ENCODE measurements at regions not wholly inside any gene's neighbourhood (a gene's known extent, or its start where the extent isn't known, plus 50 kb on each side); places are given as distances from the start of the nearest gene placed in this dataset.

DNA sequence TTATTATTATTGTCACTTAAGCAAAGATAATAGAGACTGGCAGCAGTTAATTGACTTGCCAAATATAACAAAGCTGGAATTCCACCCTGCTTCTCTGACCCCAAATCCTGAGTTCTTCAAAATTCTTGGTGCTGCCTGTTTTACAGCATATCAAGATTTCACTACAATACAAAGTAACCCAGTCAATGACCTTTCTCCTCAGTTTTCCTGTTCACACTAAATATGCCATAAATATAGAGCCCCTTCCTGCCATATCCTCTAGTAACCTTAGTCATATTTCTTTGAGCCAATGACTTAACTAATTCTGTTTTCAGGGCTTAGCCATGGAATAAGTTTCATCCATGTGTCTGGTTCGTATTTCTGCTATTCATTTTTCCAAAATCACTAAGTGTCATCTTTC is 315.3 kb upstream of the HS3ST1 start:
- DNase-seq = no peak

DNA sequence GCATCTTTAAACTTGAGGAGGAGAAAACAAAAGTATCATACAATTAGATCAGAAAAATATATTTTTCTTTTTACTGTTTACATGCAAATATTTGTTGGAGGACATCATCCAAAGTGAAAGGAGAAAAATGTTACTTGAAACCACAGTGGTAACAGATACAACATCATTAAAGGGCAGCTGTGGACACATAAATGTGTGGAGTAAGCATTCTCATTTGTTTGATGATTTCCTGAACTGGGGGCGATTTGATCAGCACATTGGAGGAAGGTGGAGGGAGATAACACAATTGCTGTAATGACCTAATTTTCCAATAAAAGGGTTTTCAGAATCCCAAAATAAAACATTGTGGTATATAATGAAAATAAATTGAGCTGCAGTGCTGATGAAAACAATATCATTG is 314.5 kb upstream of the HS3ST1 start:
- DNase-seq = no peak

DNA sequence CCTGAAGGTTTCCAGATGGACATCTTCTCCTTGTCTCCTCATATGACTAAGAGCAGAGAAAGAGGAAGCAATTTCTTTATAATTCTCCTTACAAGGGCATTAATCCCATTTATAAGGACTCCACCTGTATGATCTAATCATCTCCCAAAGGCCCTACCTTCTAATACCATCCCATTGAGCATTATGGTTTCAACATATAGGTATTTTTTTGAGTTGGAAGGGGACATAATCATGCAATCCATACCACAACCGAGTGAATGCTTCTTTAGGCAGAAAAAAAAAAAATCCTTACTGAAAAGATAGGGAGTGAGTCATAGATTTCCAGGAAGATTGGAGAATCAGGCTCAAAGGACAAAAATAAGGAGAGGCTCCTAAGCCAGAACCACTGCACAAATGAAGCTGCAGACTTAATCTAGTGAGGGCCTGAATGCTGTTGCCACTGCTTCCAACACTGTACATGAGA is 312.5 kb upstream of the HS3ST1 start:
- DNase-seq = no peak

DNA sequence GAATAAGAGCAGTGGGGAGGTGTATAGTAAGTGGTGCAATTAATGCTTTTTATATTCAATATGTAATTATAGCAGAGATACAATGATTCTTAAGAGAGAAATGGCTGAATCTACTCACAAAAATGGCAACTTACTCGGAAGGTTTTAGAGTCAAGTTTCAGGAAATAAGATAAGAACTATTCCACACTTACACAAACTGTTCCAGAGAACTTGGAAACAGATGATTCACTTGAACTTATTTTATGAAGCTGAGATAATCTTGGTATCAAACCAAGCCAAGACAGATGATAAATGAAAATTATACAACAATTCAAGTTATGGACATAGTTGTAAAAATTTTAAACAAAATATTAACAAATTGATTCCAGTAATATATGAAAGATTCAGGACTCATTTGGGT is 311.3 kb upstream of the HS3ST1 start:
- no peak for DNase-seq

DNA sequence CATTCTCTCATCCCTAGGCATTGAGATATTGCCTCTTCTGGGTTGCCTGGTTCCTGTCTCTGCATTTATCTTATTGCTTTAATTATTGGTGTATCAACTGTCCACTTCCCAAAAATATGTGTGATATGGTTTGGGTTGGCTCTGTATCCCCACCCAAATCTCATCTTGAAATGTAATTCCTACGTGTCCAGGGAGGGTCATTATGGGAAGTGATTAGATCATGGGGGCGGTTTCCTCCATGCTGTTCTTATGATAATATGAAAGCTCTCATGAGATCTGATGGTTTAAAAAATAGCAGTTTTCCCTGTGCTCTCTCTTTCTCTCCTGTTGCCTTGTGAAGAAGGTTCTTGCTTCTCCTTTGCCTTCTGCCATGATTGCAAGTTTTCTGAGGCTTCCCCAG is 308.3 kb upstream of the HS3ST1 start:
- no peak for DNase-seq

DNA sequence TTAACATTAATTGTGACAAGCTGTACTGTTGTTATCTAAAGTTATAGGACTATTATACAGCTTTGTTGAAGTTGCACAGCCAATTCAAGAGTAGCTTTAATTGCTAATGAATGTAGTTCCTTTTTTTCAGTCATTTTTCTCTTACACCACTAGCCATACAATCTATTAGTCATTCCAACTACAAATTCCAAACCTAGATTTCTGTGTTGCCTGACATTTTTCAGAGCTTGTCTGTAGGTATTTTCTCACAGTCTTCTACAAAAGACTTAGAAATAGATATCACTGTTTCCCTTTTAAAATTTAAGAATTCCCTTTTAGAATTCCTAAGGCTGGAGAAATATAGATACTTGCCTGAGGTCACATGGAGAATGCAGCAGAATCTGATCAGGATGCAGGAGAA is 307.0 kb upstream of the HS3ST1 start:
- no peak for DNase-seq

DNA sequence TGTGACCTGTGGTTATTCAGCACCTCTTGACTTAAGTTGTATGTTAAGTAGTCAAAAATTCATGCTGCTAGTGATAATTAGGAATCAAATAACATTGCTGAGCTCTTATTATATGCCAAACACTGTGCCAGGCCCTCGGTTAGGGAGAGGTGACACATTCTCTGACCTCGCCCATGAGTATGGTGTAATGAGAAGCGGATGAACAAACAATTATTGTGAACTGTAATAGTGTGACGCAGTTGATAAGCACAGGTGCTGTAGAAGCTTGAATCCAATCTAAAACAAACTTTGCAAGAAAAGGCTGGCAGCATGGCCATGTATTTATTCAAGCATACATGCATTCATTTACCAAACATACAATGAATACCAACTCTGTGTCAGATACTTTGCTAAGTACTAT is 303.5 kb upstream of the HS3ST1 start:
- no peak for DNase-seq

DNA sequence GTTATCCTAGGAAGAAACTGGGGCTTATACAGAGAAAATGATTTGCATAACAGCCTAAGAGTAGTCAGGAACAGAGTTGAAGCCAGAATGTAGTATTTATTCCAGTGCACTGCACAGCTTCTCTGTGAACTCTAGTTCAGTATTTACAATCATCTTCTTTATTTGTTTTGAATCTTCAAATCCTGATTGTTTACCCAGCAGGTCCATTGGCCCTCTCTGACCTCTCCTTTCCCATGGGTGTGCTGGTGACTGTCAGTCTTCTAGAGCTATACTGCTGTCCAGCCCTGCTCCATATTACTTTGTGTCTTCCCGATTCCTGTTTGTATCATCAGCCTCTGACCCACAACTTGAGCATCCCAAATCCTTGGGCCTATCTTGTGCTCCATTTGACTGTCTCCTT is 301.9 kb upstream of the HS3ST1 start:
- no peak for DNase-seq

DNA sequence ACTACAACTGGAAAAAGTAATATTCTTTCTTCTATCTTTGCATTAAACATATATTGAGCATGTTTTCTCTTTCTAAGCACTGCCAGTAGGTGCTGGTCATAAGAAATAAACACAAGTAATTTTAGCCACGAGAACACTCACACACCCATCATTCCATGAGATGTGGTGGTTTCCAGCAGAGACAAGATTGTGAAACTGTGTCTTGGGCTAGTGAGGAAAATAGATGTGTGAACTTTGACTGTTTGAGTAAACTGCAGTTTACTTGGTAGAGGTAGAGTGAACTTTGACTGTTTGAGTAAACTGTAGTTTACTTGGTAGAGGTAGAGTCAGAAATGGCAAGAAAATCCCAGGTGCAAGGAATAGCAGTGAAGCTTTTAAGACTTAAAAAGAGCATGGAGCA is 300.9 kb upstream of the HS3ST1 start:
- DNase-seq = no peak

DNA sequence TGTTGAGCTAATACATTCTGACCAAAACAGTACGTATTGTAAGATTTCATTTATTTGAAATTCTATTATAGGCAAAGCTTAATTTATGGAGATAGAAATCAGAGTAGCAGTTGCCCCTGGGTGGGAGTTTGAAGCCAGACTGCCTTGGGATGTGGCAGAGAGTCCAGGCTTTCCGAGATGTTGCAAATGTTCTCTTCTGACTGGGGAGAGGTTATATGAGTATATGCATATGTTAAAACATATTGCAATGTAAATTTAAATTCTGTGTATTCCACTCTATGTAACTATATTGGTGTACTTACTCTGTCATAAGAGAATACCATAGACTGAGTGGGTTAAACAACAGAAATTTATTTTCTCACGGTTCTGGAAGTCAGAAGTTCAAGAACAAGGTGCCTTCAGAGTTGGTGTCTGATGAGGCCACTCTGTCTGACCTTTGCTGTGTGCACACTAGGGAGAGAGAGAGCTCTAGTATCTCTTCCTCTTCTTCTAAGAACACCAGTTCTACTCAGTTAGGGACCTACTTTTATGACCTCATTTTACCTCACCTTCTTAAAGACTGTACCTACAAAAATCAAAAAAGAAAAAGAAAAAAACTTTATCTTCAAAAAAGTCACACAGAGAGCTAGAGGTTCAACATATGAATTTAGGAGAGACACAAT is 299.3 kb upstream of the HS3ST1 start:
- no peak for DNase-seq

DNA sequence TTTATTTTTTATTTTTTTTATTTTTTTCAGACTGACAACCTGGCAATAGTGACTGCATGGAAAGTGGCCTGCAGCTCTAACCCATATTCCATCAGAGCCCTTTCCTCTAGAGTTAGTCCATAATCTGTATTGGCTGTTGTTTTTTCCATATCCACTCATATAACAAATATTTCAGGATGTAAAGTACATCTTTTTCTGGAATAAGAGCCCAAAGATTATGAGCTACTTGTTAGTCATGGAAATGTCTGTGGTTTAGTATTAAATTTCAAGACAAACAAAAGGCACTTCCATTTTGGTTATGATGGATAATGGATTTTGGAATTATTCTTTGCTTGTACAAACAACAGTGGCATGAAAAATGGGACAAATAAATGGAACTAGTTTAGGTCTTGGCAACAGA is 296.0 kb upstream of the HS3ST1 start:
- no peak for DNase-seq

DNA sequence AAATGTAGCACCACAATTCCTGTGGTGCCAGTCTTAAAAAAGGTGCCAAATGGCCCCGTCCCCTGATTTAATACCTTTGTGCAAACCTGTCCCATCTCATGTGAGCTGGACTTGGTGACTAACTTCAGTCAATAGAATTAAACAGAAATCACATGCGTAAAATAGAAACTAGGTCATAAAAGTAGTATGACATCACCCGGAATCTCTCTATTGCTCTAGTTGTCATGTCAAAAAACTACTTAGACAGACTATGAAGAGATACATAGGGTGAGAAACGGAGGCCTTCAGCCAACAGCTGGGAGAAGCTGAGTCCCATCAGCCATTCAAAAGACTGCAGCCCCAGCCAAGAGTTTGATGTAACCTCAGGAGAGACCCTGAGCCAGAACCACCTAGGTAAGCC is 293.5 kb upstream of the HS3ST1 start:
- no peak for DNase-seq

DNA sequence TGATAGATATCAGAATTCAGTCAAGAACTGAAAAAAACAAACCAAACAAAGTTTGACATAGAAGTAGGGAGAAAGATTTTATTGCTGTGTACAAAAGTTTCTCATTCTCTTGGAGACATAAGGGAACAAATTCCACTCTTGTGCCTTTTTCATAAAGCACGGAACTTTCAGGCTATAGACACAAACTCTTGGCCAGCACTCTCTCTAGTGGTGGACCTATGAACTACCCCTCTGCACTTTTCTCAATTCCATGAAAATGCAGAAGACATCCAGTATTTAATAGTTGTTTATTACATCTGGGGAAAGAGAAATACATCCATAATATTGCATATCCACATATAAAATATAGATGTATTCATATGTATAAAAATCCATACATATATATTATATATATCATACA is 291.6 kb upstream of the HS3ST1 start:
- DNase-seq = peak; percentile 8

DNA sequence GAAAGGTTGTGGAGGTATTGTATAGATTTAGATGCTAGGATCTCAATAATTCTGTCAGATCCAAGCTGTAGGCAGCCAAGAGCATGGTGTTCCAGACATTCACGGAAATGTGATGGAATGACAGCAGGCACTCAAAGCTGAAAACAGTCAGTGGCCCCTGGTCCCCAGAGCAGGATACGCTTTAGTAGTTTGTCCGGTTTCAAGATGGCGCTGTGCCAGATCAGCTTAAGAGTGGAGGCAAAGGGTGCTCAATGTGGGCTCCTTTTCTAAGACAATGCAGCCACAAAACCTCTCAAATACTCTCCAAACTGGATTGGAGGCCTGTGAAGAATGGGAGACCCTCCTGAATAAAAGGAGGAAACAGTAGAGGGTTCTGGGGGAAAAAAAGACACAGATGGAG is 291.2 kb upstream of the HS3ST1 start:
- no peak for DNase-seq

DNA sequence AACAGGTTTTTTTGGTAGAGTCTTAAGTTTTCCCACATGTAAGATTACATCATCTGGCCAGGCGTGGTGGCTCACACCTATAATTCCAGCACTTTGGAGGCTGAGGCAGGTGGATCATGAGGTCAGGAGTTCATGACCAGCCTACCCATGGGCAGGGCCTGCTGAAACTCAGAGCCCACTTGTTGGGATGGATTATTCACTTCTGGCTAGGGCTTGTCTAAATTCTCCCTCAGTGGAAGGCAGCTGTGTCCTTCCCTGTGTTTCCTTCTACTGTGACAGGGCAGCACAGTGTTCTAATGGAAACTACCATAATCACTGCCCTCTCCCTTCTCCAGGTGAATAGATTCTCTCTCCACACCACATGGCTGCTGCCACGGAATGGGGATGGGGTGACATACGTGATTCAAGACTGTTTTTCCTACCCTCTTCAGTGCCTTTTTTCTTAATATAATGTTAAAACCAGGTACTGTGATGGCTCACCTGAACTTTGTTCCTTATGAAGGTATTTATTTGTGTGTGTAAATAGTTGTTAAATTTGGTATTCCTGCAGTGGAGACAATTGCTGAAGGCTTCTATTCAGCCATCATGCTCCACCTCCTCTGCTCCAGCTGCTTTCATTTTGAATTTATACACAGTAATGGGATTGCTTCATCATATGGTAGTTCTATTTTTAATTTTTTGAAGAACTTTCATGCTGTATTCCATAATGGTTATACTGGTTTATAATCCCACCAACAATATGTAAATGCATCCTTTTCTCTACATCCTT is 287.2 kb upstream of the HS3ST1 start:
- no peak for DNase-seq

DNA sequence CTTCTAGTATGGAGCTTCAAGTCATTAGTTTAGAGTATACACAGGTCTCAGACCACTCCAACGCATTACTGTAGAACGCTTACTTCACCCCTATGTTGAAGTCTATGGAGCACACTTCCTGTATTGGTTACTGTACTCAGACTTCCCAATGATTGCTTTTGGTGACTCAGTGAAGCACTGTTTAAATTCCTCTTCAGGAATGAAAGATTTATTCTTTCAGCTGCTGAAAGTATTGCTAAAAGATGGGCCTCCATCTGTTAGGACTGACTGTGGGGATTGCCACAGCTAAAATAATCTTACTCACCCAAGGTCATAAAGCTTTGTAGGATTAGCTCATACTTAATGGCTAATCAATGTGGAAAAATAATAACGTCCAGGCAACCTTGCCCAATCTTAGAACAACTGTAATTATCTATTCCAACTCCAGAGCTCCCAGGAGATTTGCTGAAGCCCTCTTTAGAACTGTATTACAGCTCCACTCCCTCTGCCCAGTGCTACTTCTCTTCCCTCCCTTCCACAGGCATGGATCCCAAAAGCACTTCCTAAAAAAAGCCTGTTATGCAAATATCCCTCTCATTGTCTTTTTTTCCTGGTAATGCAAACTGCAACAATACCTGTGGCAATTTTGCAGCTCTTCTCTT is 281.9 kb upstream of the HS3ST1 start:
- no peak for DNase-seq

DNA sequence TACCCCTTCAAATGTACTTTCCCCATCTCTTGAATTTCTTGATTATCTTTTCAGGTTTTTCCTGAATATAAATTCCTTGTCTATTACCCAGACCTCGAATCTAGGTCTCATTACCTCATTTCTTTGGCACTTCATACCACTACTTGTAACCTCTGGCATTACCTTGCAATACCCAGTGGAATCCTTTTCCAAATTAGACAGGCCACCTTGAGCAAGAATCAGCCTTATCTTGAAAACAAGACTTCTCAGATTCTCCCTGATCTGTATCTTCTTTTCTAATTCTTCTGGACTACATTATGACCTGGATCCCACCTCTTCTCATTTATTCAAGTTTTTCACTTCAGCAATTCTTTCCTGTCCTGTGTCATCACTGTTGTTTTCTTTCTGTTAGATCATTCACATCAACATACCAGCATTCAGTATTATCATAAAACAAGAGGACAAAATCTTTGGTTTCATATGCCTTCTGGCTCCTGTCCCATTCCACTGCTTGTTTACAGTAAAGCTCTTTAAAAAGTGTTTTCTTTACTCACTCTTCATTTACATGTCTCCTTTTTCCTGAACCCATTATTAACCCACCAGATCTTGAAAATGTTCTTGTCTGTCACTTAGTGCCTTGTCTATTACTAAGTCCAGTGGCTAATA is 275.6 kb upstream of the HS3ST1 start:
- DNase-seq = no peak

DNA sequence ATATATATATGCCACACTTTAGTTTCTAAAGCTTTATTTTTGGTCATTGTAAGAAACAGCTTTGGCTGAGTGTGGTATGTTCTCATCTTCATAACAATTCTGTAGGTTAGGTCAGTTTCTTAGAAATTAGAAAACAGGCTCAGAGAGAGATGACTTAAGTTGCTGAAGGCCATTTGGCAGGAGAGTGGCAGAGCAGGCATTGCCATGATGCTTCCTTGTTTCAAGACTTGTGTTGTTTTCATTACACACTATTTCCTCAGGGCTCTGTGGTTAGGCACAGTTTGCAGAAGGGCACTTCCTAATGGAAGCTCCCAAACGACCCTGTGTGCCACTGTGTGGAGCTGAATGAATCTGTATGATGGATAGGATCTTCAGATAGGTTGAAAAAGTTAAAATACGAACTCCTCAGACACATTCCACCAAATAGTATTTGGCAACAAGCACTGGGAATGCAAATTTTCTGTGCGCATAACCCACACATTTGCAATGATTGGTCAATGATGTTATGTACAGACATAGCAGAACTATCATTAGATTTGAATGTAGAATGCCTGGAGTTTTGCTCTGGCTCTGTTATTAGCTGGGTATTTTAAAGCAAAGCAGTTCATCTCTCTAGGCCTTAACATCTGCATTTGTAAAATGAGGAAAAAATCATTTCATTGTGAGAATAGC is 274.3 kb upstream of the HS3ST1 start:
- no peak for DNase-seq

DNA sequence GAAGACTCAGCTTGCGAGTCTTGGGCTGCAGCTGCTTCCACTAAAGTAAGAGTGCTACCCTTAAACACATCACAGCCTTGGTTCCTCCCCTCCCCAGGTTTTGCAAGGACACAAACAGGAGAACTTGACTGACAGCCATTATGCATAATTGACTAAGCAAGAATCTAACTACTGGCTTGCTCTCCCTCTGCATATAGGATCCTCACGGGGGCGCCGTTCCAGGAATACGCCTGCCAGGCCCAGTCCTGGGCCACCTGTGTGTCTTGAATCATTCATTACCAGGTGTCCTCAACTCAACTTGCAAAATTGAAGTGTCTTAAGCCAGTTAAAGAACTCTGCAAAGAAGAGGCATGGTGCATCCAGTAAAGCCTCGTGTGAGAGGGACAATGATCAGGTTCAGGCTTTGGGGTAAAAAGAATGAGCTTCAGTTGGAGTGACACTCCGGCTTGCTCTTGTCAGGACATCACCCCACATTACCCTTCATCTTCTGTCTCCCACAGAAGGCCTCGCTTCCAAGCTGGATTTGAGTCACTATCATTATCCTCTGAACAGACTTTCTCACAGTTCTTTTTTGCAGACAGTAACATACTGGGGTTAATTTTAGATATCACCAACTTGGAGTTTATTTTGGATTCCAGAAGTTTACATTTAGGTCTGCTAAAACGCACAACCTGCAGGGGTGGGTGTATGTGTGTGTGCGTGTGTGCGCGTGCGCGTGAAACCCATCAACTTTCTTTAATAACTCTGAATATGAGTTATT is 273.5 kb upstream of the HS3ST1 start:
- DNase-seq = no peak

DNA sequence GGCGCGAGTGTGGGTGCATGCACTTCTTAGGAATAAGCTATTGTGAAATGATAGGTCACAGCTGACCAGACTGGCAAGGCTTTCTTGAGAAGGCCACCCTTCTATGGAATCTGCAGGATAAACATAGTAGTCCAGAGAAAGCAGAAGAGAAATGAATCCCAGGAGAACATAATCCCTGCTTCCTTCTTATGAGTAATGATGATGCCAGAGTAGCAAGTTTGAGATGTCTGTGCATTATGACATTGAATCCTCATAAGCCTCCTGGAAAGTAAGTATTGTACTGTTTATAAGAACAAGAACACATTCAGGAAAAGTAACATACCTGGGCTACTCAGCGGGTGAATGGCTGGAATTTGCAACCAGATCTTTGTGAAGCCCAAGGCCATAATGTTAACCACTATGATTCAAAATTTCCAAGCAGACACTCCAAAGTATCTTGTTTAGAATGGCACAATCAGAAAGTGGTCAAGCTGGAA is 272.1 kb upstream of the HS3ST1 start:
- no peak for DNase-seq

DNA sequence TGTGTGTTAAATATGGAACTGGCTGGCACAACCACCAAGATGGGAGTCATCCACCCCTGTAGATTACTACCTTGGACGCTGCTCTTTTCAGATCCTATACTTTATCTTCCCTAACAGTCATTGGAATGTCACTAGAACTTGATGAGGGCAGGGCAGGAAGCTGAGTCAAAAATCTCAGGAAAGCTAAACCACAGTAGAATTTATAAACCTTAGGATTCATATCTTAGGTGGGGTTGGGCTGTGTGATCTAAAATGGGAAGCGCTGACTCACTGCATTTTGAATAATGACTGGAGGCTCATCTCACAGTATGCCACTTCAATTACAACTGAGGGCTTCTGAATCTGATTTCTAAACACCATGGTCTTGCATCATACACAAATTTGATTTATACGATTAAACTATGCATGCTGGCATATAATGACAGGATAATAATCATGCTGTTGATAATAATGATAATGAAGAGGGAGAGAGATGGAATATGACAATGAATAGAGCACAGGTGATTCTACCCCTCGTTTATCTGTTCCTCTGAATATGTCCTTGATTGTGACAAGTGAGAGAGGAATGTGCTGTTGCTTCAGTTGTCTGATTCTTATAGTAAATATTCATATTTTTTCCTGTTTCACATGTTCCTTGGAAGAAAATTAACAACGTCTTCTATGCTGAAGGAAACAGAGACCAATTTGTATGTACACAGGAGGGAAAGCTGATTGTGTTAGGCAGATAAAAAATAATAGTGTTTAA is 270.3 kb upstream of the HS3ST1 start:
- no peak for DNase-seq
